HepG2 (cell line): ENCODE measurements at regions not wholly inside any gene's neighbourhood (a gene's known extent, or its start where the extent isn't known, plus 50 kb on each side); places are given as distances from the start of the nearest gene placed in this dataset.

ENCODE experiments used
- ATAC-seq: fragments of 200-7000 bp; cut with Tn5 transposase; 3 replicates; pipeline ENCODE4 v1.9.1; 2020; ENCODE audit warnings: mild to moderate bottlenecking, moderate library complexity
- BruUV-seq: library from RNA; stranded (reverse); fragments of 400-500 nt; replicated peaks from 2 replicates; lab custom pipeline; 2021; lab: Mats Ljungman, UMichigan
- CTCF ChIA-PET: fragments of 300-600 bp; formaldehyde crosslinking; extraction: SDS; loops from one replicate; lab custom pipeline; 2021; ENCODE audit warnings: low total read pairs, inconsistent platforms, low intra/inter-chr PET ratio; lab: Yijun Ruan, JAX
- POLR2A ChIA-PET: fragments of 350-600 bp; sonication (Branson Sonifier 250); formaldehyde crosslinking; loops from one replicate; lab custom pipeline; 2020; ENCODE audit warnings: antibody characterized with exemption, inconsistent platforms; lab: Yijun Ruan, JAX
- DNase-seq: peaks from one replicate; pipeline ENCODE4 v3.0.0-alpha.2; 2015; ENCODE audit warnings: low spot score
- FAIRE-seq: peaks from 3 replicates; lab custom pipeline; 2011; peaks lifted over from hg19 to GRCh38; lab: Jason Lieb, UNC
- H2AFZ ChIP-seq: one replicate; pipeline ENCODE4 v1.6.1; 2011; ENCODE audit warnings: low read length, inconsistent platforms
- H3K27ac ChIP-seq: fragments of 300-600 bp; 3 replicates; pipeline ENCODE4 v1.8.0; 2011; ENCODE audit warnings: mixed run types, mild to moderate bottlenecking, mixed read lengths, low read length, inconsistent platforms; ENCODE audit not compliant: insufficient read depth; ENCODE audit errors: extremely low read length
- H3K27me3 ChIP-seq, 2 experiments: fragments of 200-600 bp in 1 of 2; 2 replicates in 1 of 2; 3 replicates in 1 of 2; pipeline versions ENCODE4 v1.6.0 to v1.8.0; 2011; ENCODE audit warnings: low read length in 2 of 2, mild to moderate bottlenecking in 2 of 2, moderate library complexity in 2 of 2, inconsistent platforms in 1 of 2; ENCODE audit not compliant: insufficient read depth in 2 of 2, control insufficient read depth in 1 of 2
- H3K36me3 ChIP-seq, 2 experiments: fragments of 200-600 bp in 1 of 2; replicated peaks in 1 of 2; 2 replicates in 1 of 2; 3 replicates in 1 of 2; pipeline versions ENCODE4 v1.5.1 to v1.8.0; 2011; ENCODE audit warnings: low read length in 2 of 2, inconsistent platforms in 1 of 2; ENCODE audit not compliant: insufficient read depth in 2 of 2, control insufficient read depth in 1 of 2
- H3K4me1 ChIP-seq: 2 replicates; pipeline ENCODE4 v1.5.1; 2012; ENCODE audit warnings: low read length, inconsistent platforms; ENCODE audit not compliant: insufficient read depth
- H3K4me2 ChIP-seq: 2 replicates; pipeline ENCODE4 v1.6.0; 2011; ENCODE audit warnings: low read depth, low read length, inconsistent platforms
- H3K4me3 ChIP-seq, 3 experiments: fragments of 200-600 bp in 1 of 3; sonication (generic), shearing (Covaris generic) in 1 of 3; replicated peaks in 1 of 3; 2 replicates each; pipeline ENCODE4 v1.5.1; 2011 to 2016; ENCODE audit warnings: low read length in 3 of 3, inconsistent platforms in 2 of 3, low read depth in 2 of 3, mild to moderate bottlenecking in 2 of 3, control low read depth in 1 of 3, mixed read lengths in 1 of 3; ENCODE audit not compliant: insufficient read depth in 1 of 3
- H3K79me2 ChIP-seq: one replicate; pipeline ENCODE4 v1.6.1; 2011; ENCODE audit warnings: low read length, inconsistent platforms; ENCODE audit not compliant: insufficient read depth
- H3K9ac ChIP-seq: 2 replicates; pipeline ENCODE4 v1.6.0; 2011; ENCODE audit warnings: mild to moderate bottlenecking, low read depth, low read length, inconsistent platforms; ENCODE audit not compliant: insufficient read depth
- H3K9me3 ChIP-seq: 2 replicates; pipeline ENCODE4 v1.5.1; 2012; ENCODE audit warnings: mild to moderate bottlenecking, low read length
- H4K20me1 ChIP-seq: 2 replicates; pipeline ENCODE4 v1.6.0; 2011; ENCODE audit warnings: inconsistent platforms, mild to moderate bottlenecking, low read length, moderate library complexity; ENCODE audit not compliant: insufficient read depth
- CEBPB ChIP-seq: IDR thresholded peaks from 2 replicates; pipeline ENCODE4 v1.6.1; 2011; ENCODE audit warnings: low read depth, low read length, improper control_type of control experiment, borderline replicate concordance
- HNF4G ChIP-seq, 2 experiments: sonication (generic) in 1 of 2; formaldehyde crosslinking in 1 of 2; IDR thresholded peaks; 2 replicates each; pipeline versions ENCODE4 v1.4.0 to v1.6.1; 2011 to 2020; ENCODE audit warnings: borderline replicate concordance in 2 of 2, low read depth in 2 of 2, mild to moderate bottlenecking in 2 of 2, low read length in 1 of 2, missing genetic modification reagents in 1 of 2, moderate library complexity in 1 of 2
- KDM4B ChIP-seq: sonication (generic); formaldehyde crosslinking; IDR thresholded peaks from 2 replicates; pipeline ENCODE4 v1.4.0; 2020; ENCODE audit warnings: missing genetic modification reagents
- MXI1 ChIP-seq: IDR thresholded peaks from 3 replicates; pipeline ENCODE4 v1.6.1; 2012; ENCODE audit warnings: low read depth, low read length, inconsistent platforms, borderline replicate concordance
- RFX1 ChIP-seq: fragments of 450-650 bp; IDR thresholded peaks from 2 replicates; pipeline ENCODE4 v1.6.1; 2017
- SKIL ChIP-seq: sonication (generic); formaldehyde crosslinking; IDR thresholded peaks from 2 replicates; pipeline ENCODE4 v1.8.0; 2022; ENCODE audit warnings: missing genetic modification reagents, mild to moderate bottlenecking, moderate library complexity, borderline replicate concordance
- SRSF1 ChIP-seq: fragments of 200-400 bp; formaldehyde crosslinking; optimal IDR thresholded peaks from 2 replicates; pipeline ENCODE3; 2017; ENCODE audit warnings: mild to moderate bottlenecking, low read depth, low read length, moderate library complexity
- TEAD2 ChIP-seq: sonication (generic); formaldehyde crosslinking; IDR thresholded peaks from 2 replicates; pipeline ENCODE4 v1.9.0; 2021; ENCODE audit warnings: missing genetic modification reagents
- YEATS4 ChIP-seq: sonication (generic); formaldehyde crosslinking; IDR thresholded peaks from 2 replicates; pipeline ENCODE4 v1.4.0; 2020; ENCODE audit warnings: missing genetic modification reagents, borderline replicate concordance
- ZBED4 ChIP-seq: sonication (generic); formaldehyde crosslinking; IDR thresholded peaks from 2 replicates; pipeline ENCODE4 v1.4.0; 2020; ENCODE audit warnings: missing genetic modification reagents, borderline replicate concordance
- ZFP1 ChIP-seq: IDR thresholded peaks from 2 replicates; pipeline ENCODE4 v1.6.1; 2016
- ZNF121 ChIP-seq: sonication (generic); formaldehyde crosslinking; IDR thresholded peaks from 2 replicates; pipeline ENCODE4 v1.5.0; 2020; ENCODE audit warnings: mild to moderate bottlenecking, missing genetic modification reagents
- ZNF17 ChIP-seq: sonication (generic); formaldehyde crosslinking; IDR thresholded peaks from 2 replicates; pipeline ENCODE4 v1.5.0; 2020; ENCODE audit warnings: mild to moderate bottlenecking, missing genetic modification reagents
- ZNF326 ChIP-seq: sonication (generic); formaldehyde crosslinking; IDR thresholded peaks from 2 replicates; pipeline ENCODE4 v1.4.0; 2020; ENCODE audit warnings: missing genetic modification reagents, borderline replicate concordance
- ZNF33A ChIP-seq: sonication (generic); formaldehyde crosslinking; IDR thresholded peaks from 2 replicates; pipeline ENCODE4 v1.5.1; 2020; ENCODE audit warnings: missing genetic modification reagents, mild to moderate bottlenecking, moderate library complexity, borderline replicate concordance
- WGBS: methylation state at CpG from one replicate; pipeline ENCODE4 v1.1.6; 2017; ENCODE audit warnings: low lambda C conversion rate; 5-methylcytosine and 5-hydroxymethylcytosine counted together
- in situ Hi-C: cut with HindIII; loops from 2 replicates; pipeline ENCODE4 v1.10.0; 2017; ENCODE audit warnings: low pct_unique_long_range_greater_than_20kb; ENCODE audit not compliant: extremely low pct_ligation_motif_present
- intact Hi-C: fragments of 100-400 bp; cut with micrococcal nuclease; formaldehyde crosslinking; loops from one replicate; pipeline ENCODE4 v1.10.0; 2022; ENCODE audit not compliant: unreplicated experiment

GRCh38 chr6:85283436-85283835 lies 166.4 kb upstream of the NT5E start:
- H3K4me3 ChIP-seq = no peak overlapping the region
- no peaks in the 10 kb centered on the region for H4K20me1 ChIP-seq
- H3K36me3 ChIP-seq = no peaks in the 10 kb centered on the region
- in situ Hi-C loops = no loop called here
- no peaks in the 10 kb centered on the region for H3K27me3 ChIP-seq
- DNase-seq (no peak), ATAC-seq (no peak), FAIRE-seq (no peak)
- H3K9ac ChIP-seq = no peak overlapping the region
- TF ChIP-seq TEAD2 (CRISPR knock-in tag) (no peak), ZFP1 (no peak), ZNF33A (no peak), ZBED4 (CRISPR knock-in tag) (no peak), SKIL (CRISPR knock-in tag) (no peak), YEATS4 (no peak), RFX1 (no peak), HNF4G (IDR thresholded peaks at IDR 0.05; ENCODE audit: borderline replicate concordance, low read depth, low read length) (no peak), HNF4G (CRISPR knock-in tag; IDR thresholded peaks at IDR 0.05; ENCODE audit: borderline replicate concordance, low read depth) (no peak), MXI1 (no peak), SRSF1 (no peak), ZNF17 (CRISPR knock-in tag) (no peak), KDM4B (CRISPR knock-in tag) (no peak), ZNF326 (no peak), CEBPB (no peak), ZNF121 (CRISPR knock-in tag) (no peak)
- no peak overlapping the region for H3K4me2 ChIP-seq
- BruUV-seq = no TSS peak
- 9% methylated on average over 3 of the region's 3 CpGs for WGBS
- no peak overlapping the region for H3K27ac ChIP-seq
- intact Hi-C loops = no loop called here
- ChIA-PET CTCF (no interaction called here), POLR2A (no interaction called here)
- no peaks in the 10 kb centered on the region for H3K9me3 ChIP-seq
- H3K4me1 ChIP-seq = no peaks in the 10 kb centered on the region; the same call in 1 of the 2 replicates
- no peak overlapping the region for H2AFZ ChIP-seq
- H3K79me2 ChIP-seq = no peaks in the 10 kb centered on the region
